HAP-1 (cell line): ENCODE measurements at regions not wholly inside any gene's neighbourhood (a gene's known extent, or its start where the extent isn't known, plus 50 kb on each side); places are given as distances from the start of the nearest gene placed in this dataset.

Source experiments
- DNase-seq, 2 experiments: peaks; one replicate each; pipeline ENCODE4 v3.0.0-alpha.2; 2016 to 2020; ENCODE audit warnings: low spot score in 2 of 2
- H3K27me3 ChIP-seq: fragments of 250-450 bp; sonication (Bioruptor Pico); 2 replicates; pipeline ENCODE4 v1.5.1; 2020; ENCODE audit warnings: low read depth, mild to moderate bottlenecking, moderate library complexity
- H3K36me3 ChIP-seq: fragments of 250-450 bp; sonication (Bioruptor Pico); replicated peaks from 2 replicates; pipeline ENCODE4 v1.5.1; 2020; ENCODE audit warnings: mild to moderate bottlenecking
- H3K4me1 ChIP-seq: fragments of 250-450 bp; sonication (Bioruptor Pico); 2 replicates; pipeline ENCODE4 v1.5.1; 2020; ENCODE audit warnings: mild to moderate bottlenecking
- H3K4me3 ChIP-seq: fragments of 250-450 bp; sonication (Bioruptor Pico); 2 replicates; pipeline ENCODE4 v1.5.1; 2020; ENCODE audit warnings: mild to moderate bottlenecking, moderate library complexity
- H3K9me3 ChIP-seq: fragments of 250-450 bp; sonication (Bioruptor Pico); 2 replicates; pipeline ENCODE4 v1.5.1; 2020; ENCODE audit warnings: mild to moderate bottlenecking, moderate library complexity
- in situ Hi-C: fragments of 300-500 bp; cut with MboI; formaldehyde crosslinking; loops from 3 replicates; pipeline ENCODE4 v1.14.3; 2020; ENCODE audit warnings: low sequenced_read_pairs, inconsistent platforms, mixed read lengths

- no peaks in the 10 kb centered on the region for H3K9me3 ChIP-seq
- DNase-seq: no peak
- H3K4me3 ChIP-seq: no peak overlapping the region
- no peaks in the 10 kb centered on the region for H3K4me1 ChIP-seq
- in situ Hi-C loops: no loop called here
- no peaks in the 10 kb centered on the region for H3K36me3 ChIP-seq
- no peaks in the 10 kb centered on the region for H3K27me3 ChIP-seq
Measured at GRCh38 chr16:9528511-9529079, 437.2 kb downstream of the HAPSTR1 start.

GRCh38 chr16:9533042-9533441 is 441.6 kb downstream of the HAPSTR1 start:
- no peaks in the 10 kb centered on the region for H3K4me1 ChIP-seq
- no peak for DNase-seq
- H3K36me3 ChIP-seq: no peaks in the 10 kb centered on the region
- no peak overlapping the region for H3K4me3 ChIP-seq
- H3K9me3 ChIP-seq: no peaks in the 10 kb centered on the region
- in situ Hi-C loops: no loop called here
- H3K27me3 ChIP-seq: no peaks in the 10 kb centered on the region

GRCh38 chr16:9534759-9535158 is 443.3 kb downstream of the HAPSTR1 start:
- no peaks in the 10 kb centered on the region for H3K4me1 ChIP-seq
- H3K4me3 ChIP-seq: no peak overlapping the region
- no peaks in the 10 kb centered on the region for H3K36me3 ChIP-seq
- no peaks in the 10 kb centered on the region for H3K27me3 ChIP-seq
- DNase-seq: no peak
- in situ Hi-C loops: no loop called here
- no peaks in the 10 kb centered on the region for H3K9me3 ChIP-seq

GRCh38 chr16:9536905-9537304 is 445.5 kb downstream of the HAPSTR1 start:
- no peaks in the 10 kb centered on the region for H3K36me3 ChIP-seq
- H3K4me1 ChIP-seq: no peaks in the 10 kb centered on the region
- no peaks in the 10 kb centered on the region for H3K9me3 ChIP-seq

GRCh38 chr16:9539346-9539745 is 447.9 kb downstream of the HAPSTR1 start:
- H3K36me3 ChIP-seq: no peaks in the 10 kb centered on the region
- H3K27me3 ChIP-seq: no peaks in the 10 kb centered on the region
- no peaks in the 10 kb centered on the region for H3K9me3 ChIP-seq
- H3K4me1 ChIP-seq: no peaks in the 10 kb centered on the region
- H3K4me3 ChIP-seq: no peak overlapping the region
- in situ Hi-C loops: no loop called here
- no peak for DNase-seq

More at GRCh38 chr16:9536905-9537304, 445.5 kb downstream of the HAPSTR1 start:
- in situ Hi-C loops: no loop called here
- no peak for DNase-seq
- Histone ChIP-seq H3K4me3 (no peak overlapping the region), H3K27me3 (no peaks in the 10 kb centered on the region)

DNA sequence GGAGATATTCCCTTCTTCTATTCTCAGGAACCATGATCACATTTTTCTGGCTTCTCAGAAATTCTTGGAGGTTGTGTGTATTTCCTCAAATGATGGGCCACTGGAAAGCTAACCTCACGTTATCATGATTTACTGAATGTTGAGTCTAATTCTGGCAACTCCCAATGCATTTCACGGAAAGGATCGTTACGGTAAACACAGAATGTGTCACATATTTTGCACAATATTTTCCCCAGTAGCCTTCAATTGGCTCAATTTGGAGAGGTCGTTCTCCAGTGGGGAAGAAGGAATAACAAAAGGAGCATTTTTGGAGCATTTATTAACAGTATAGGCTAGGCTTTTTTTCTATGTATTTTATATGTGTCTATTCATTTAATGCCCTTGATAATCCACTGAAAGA is 450.3 kb downstream of the HAPSTR1 start:
- DNase-seq: no peak
- in situ Hi-C loops: no loop called here
- no peaks in the 10 kb centered on the region for H3K9me3 ChIP-seq
- H3K27me3 ChIP-seq: no peaks in the 10 kb centered on the region
- no peak overlapping the region for H3K4me3 ChIP-seq
- H3K4me1 ChIP-seq: no peaks in the 10 kb centered on the region
- H3K36me3 ChIP-seq: no peaks in the 10 kb centered on the region

DNA sequence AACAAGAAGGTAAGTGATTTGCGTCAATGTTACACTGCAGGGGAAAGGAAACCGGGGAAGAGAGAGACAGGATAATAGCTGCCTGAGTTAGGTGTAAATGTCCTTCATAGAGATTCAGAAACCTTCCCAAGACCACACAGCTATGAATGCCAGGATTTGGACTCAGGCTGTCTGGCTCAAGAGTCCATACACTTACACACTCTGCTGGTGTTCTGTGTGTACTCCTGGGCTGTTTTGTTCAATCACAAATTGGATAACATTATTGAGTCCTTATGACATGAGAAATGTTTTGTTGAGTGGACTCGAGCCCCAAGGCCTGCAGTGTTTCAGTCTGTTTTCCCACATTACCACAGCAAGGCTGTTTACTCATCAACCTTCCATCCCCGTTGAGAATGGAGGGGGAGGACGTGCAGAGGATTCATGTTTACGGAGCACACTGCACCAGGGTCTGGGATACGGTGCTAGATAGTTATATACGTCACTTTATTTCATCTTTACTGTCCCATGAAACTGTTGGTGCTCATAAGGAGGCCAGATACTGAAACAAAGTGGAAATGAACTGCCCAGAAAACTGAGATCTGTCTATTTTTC is 450.8 kb downstream of the HAPSTR1 start:
- DNase-seq: no peak
- Histone ChIP-seq H3K27me3 (no peaks in the 10 kb centered on the region), H3K9me3 (no peaks in the 10 kb centered on the region), H3K4me3 (no peak overlapping the region), H3K36me3 (no peaks in the 10 kb centered on the region), H3K4me1 (no peaks in the 10 kb centered on the region)
- in situ Hi-C loops: no loop called here

DNA sequence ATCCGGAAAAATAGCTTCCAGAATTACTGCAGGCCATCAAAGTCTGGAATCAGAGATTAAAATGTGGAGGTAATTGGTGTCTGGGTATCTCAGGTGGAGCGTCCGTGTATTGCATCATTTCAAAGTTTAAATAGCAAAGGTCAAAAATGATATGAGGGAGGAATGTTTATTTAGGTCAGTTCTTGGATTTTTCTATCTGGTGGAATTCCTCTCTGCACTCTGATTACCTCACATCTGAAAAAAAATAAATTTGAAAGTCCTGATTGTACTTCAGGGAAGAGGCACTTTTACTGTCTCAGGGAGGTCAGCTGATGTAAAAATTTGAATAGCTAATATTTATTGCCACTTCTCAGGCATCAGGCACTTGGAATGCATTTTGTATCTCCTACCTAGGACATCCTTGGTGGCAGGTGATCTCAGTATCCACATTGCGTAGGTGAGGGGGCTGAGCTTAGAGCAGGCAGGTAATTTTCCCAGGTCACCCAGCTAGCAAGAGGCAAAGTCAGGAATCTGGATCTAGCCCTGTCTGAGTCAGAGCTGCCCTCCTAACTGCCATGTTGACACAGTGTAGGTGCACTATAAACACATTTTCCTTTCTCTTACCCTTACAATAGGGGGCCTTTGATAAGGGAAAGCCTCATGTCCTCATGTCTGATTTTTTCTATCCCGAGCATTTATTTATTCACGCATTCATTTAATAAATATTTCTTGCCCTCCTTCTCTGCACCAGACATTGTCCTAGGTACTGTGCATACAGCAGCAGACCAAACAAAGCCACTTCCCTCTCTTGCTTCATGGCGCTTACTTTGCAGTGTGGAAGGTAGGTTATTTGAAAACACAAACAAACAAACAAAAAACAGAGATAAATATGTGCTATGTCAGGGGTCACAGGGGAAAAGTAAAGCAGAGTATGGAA is 454.3 kb downstream of the HAPSTR1 start:
- Histone ChIP-seq H3K27me3 (no peaks in the 10 kb centered on the region), H3K4me1 (no peaks in the 10 kb centered on the region)
- in situ Hi-C loops: no loop called here

GRCh38 chr16:9546438-9546786 is 455.0 kb downstream of the HAPSTR1 start:
- no peaks in the 10 kb centered on the region for H3K36me3 ChIP-seq
- no peak overlapping the region for H3K4me3 ChIP-seq
- H3K4me1 ChIP-seq: no peaks in the 10 kb centered on the region
- DNase-seq: no peak
- H3K27me3 ChIP-seq: no peaks in the 10 kb centered on the region
- in situ Hi-C loops: no loop called here
- H3K9me3 ChIP-seq: no peaks in the 10 kb centered on the region

More for the DNA sequence above, 454.3 kb downstream of the HAPSTR1 start:
- H3K36me3 ChIP-seq: no peaks in the 10 kb centered on the region
- no peaks in the 10 kb centered on the region for H3K9me3 ChIP-seq
- no peak overlapping the region for H3K4me3 ChIP-seq
- no peak for DNase-seq

DNA sequence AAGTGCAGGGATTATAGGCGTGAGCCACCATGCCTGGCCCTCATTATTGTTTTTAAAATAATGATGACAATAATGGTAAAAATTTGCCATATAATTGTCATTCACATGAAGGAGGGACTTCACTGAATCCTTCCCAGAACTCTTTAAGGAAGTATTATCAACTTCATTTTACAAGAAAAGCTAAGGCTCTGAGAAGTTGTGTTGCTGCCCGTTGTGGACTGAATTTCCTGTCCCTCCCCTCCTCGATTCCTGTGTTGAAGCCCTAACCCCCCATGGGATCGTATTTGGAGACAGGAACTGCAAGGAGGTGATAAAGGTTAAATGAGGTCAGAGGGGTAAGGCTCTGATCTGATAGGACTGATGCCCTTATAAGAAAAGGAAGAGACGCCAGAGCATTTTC is 458.0 kb downstream of the HAPSTR1 start:
- Histone ChIP-seq H3K36me3 (no peaks in the 10 kb centered on the region), H3K4me3 (no peak overlapping the region), H3K27me3 (no peaks in the 10 kb centered on the region), H3K9me3 (no peaks in the 10 kb centered on the region), H3K4me1 (no peaks in the 10 kb centered on the region)
- in situ Hi-C loops: no loop called here
- no peak for DNase-seq

- Histone ChIP-seq H3K9me3 (no peaks in the 10 kb centered on the region), H3K36me3 (no peaks in the 10 kb centered on the region), H3K4me3 (no peak overlapping the region), H3K4me1 (no peaks in the 10 kb centered on the region), H3K27me3 (no peaks in the 10 kb centered on the region)
- in situ Hi-C loops: no loop called here
- no peak for DNase-seq
Measured at GRCh38 chr16:9555051-9555450, 463.6 kb downstream of the HAPSTR1 start.

GRCh38 chr16:9556949-9557665 is 465.7 kb downstream of the HAPSTR1 start:
- in situ Hi-C loops: no loop called here
- no peak for DNase-seq
- Histone ChIP-seq H3K4me1 (no peaks in the 10 kb centered on the region), H3K27me3 (no peaks in the 10 kb centered on the region), H3K4me3 (no peak overlapping the region), H3K9me3 (no peaks in the 10 kb centered on the region), H3K36me3 (no peaks in the 10 kb centered on the region)

GRCh38 chr16:9557713-9558112 is 466.3 kb downstream of the HAPSTR1 start:
- DNase-seq: no peak
- in situ Hi-C loops: no loop called here
- Histone ChIP-seq H3K4me1 (no peaks in the 10 kb centered on the region), H3K36me3 (no peaks in the 10 kb centered on the region), H3K27me3 (no peaks in the 10 kb centered on the region), H3K9me3 (no peaks in the 10 kb centered on the region), H3K4me3 (no peak overlapping the region)

DNA sequence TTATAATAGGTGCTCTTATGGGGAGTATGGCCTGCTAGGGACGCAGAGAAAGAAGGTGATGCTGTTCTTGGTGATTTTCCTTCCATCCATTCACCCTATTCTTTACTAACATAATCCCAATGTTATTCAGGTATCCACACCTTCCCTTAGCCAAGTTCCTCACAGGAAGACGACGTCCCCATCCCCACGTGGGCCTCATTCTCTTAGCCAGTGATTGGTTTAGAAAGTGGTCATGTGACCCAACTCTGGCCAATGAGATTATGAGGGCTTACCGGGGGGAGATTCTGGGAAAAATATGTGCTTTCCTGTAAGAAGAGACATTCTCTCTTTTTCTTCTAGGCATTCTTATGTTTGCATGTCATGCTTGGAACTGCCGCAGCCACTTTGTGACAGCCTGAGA is 474.7 kb downstream of the HAPSTR1 start:
- in situ Hi-C loops: no loop called here

More for the DNA sequence above, 474.7 kb downstream of the HAPSTR1 start:
- Histone ChIP-seq H3K9me3 (no peaks in the 10 kb centered on the region), H3K4me3 (no peak overlapping the region), H3K36me3 (no peaks in the 10 kb centered on the region), H3K27me3 (no peaks in the 10 kb centered on the region), H3K4me1 (no peaks in the 10 kb centered on the region)
- DNase-seq: no peak
